Stimulated activated memory B cell treated with anti-CD40 and anti-IgM and Interleukin-4, amounts not matched to agents 10 μg/mL and 1 μg/mL and 100 μg/mL, for 72 hours (primary cell): ENCODE measurements at regions not wholly inside any gene's neighbourhood (a gene's known extent, or its start where the extent isn't known, plus 50 kb on each side); places are given as distances from the start of the nearest gene placed in this dataset.
"Not testable (repeated sequence)": the region's sequence is repeated elsewhere in the genome, so short reads cannot be mapped to it uniquely, and the experiment has no call there.

ENCODE experiments used
- ATAC-seq: fragments of 150-1000 bp; cut with Tn5 transposase; 2 replicates; pipeline ENCODE4 v1.10.0; 2021
- H3K27ac Mint-ChIP-seq: one replicate; pipeline ENCODE4 v1.8.0; 2022; ENCODE audit warnings: mild to moderate bottlenecking, mixed read lengths
- H3K27me3 Mint-ChIP-seq: one replicate; pipeline ENCODE4 v1.8.0; 2022; ENCODE audit warnings: mixed read lengths
- H3K36me3 Mint-ChIP-seq: one replicate; pipeline ENCODE4 v1.8.0; 2022; ENCODE audit warnings: mixed read lengths
- H3K4me1 Mint-ChIP-seq: one replicate; pipeline ENCODE4 v1.8.0; 2022; ENCODE audit warnings: mixed read lengths
- H3K4me3 Mint-ChIP-seq: one replicate; pipeline ENCODE4 v1.8.0; 2022; ENCODE audit warnings: mild to moderate bottlenecking, moderate library complexity, mixed read lengths
- H3K9me3 Mint-ChIP-seq: one replicate; pipeline ENCODE4 v1.8.0; 2022; ENCODE audit warnings: mixed read lengths

GRCh38 chr3:10628891-10629670 lies 123.7 kb upstream of the ATP2B2 start:
- no peaks in the 10 kb centered on the region for H3K9me3 Mint-ChIP-seq
- no peaks in the 10 kb centered on the region for H3K4me1 Mint-ChIP-seq
- H3K36me3 Mint-ChIP-seq, result no peaks in the 10 kb centered on the region
- H3K27me3 Mint-ChIP-seq, result peaks cover 25% of the 10 kb centered on the region
- no peak overlapping the region for H3K27ac Mint-ChIP-seq
- no peak for ATAC-seq
- H3K4me3 Mint-ChIP-seq, result no peak overlapping the region

DNA sequence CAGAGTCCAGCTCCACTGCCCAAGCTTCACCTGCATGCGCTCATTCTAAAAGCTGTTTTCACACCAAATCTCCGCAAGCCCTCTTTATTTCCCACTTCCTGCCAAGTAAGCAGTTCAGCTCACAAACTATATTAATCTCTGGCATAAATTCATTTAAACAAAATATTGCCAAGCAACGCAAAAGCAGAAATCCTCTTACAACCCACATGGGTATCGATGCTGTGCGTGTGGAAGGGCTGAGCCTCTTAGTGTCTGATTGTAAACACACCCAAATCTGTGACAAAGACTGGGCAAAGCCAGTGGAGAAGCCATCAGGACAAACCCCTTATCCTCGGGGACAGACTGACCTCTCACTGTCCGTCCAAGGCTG lies 124.3 kb upstream of the ATP2B2 start:
- ATAC-seq, result no peak
- no peak overlapping the region for H3K27ac Mint-ChIP-seq
- H3K4me1 Mint-ChIP-seq, result no peaks in the 10 kb centered on the region

DNA sequence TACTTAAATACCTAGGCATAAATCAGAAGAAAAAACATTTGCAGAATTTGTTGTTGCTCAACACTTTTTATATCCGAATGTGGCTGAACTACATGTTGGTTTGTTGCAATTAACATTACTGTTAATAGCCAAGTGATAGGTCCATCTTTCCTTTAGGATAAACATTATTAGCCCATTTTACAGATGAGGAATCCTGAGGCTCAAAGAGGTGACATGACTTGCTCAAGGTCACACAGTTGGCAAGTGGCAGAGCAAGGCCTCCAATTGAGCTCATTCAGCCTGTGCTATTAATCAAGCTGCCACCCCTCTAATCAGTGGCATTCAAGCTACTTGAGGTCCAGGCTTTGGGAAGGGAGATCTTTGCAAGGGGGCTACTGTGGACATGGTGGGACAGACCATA lies 125.8 kb upstream of the ATP2B2 start:
- Mint-ChIP-seq H3K27ac (no peak overlapping the region), H3K36me3 (no peaks in the 10 kb centered on the region), H3K4me1 (no peaks in the 10 kb centered on the region), H3K9me3 (no peaks in the 10 kb centered on the region), H3K27me3 (peaks cover 32% of the 10 kb centered on the region), H3K4me3 (no peak overlapping the region)
- no peak for ATAC-seq

More for the DNA sequence above, 124.3 kb upstream of the ATP2B2 start:
- Mint-ChIP-seq H3K4me3 (no peak overlapping the region), H3K9me3 (no peaks in the 10 kb centered on the region), H3K27me3 (peaks cover 30% of the 10 kb centered on the region), H3K36me3 (no peaks in the 10 kb centered on the region)

GRCh38 chr3:10632125-10632524 lies 126.7 kb upstream of the ATP2B2 start:
- Mint-ChIP-seq H3K9me3 (peaks cover 4% of the 10 kb centered on the region), H3K27ac (no peak overlapping the region), H3K36me3 (peaks cover under 1% of the 10 kb centered on the region), H3K4me1 (no peaks in the 10 kb centered on the region), H3K4me3 (no peak overlapping the region), H3K27me3 (peaks cover 34% of the 10 kb centered on the region)
- no peak for ATAC-seq

- Mint-ChIP-seq H3K4me3 (no peak overlapping the region), H3K36me3 (peaks cover 7% of the 10 kb centered on the region), H3K27me3 (peaks cover 35% of the 10 kb centered on the region), H3K27ac (no peak overlapping the region), H3K9me3 (peaks cover 9% of the 10 kb centered on the region), H3K4me1 (no peaks in the 10 kb centered on the region)
- ATAC-seq, result no peak
These were observed 127.4 kb upstream of the ATP2B2 start for GRCh38 chr3:10632741-10633140.

DNA sequence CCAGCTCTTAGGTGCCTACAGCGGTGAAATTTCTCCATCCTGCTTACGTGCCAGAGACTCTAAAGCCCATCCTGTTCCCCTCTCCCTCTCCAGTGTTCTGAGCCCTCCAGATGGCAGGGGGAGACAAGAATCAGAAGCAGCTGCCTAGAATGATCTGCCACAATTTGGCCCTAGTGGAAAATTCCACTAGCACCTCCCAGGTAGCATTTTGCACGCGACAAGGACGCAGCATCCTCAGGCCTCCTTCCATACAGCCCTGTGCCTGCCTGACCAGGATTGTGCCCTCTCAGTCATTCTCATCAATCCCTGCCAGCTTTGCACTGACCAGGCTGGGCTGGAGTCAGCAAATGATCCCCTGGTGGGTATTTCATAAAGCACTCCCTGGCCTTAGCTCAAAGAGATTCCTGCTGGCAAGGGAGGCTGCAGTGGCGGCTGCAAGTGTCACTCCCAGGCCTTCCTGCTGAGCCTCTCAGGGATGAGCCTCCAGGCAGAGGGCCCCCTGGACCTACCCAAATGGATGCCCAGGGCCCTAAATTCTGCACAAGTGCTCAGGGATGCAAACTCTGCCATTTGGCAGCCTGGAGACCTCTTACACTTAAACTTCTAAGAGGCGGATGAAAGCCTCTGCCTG lies 130.2 kb upstream of the ATP2B2 start:
- no peak overlapping the region for H3K27ac Mint-ChIP-seq
- no peak overlapping the region for H3K4me3 Mint-ChIP-seq
- ATAC-seq, result no peak
- peaks cover 9% of the 10 kb centered on the region for H3K36me3 Mint-ChIP-seq
- peaks cover 45% of the 10 kb centered on the region for H3K27me3 Mint-ChIP-seq
- H3K9me3 Mint-ChIP-seq, result peaks cover 15% of the 10 kb centered on the region
- H3K4me1 Mint-ChIP-seq, result no peaks in the 10 kb centered on the region

DNA sequence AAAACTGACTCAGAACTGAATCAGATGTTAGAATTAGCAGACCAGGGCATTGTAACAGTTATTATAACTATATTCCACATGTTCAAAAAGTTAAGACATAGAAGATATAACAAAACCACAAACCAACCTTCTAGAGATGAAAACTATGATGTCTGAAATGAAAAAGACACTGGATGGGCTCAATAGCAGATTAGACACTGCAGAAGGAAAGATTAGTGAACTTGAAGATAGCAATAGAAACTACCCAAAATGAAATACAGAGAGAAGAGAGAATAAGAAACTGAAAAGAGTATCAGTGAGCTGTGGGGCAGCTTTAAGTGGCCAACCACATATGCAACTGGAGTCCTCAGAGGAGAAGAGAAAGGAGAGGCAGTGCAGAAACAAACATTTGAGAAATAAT lies 132.0 kb upstream of the ATP2B2 start:
- peaks cover 19% of the 10 kb centered on the region for H3K9me3 Mint-ChIP-seq
- H3K4me1 Mint-ChIP-seq, result no peaks in the 10 kb centered on the region
- no peak for ATAC-seq
- no peak overlapping the region for H3K4me3 Mint-ChIP-seq
- H3K27ac Mint-ChIP-seq, result no peak overlapping the region
- peaks cover 59% of the 10 kb centered on the region for H3K27me3 Mint-ChIP-seq
- H3K36me3 Mint-ChIP-seq, result peaks cover 9% of the 10 kb centered on the region

GRCh38 chr3:10638466-10638865 lies 133.1 kb upstream of the ATP2B2 start:
- Mint-ChIP-seq H3K9me3 (peaks cover 19% of the 10 kb centered on the region), H3K4me3 (no peak overlapping the region), H3K27ac (no peak overlapping the region), H3K27me3 (peaks cover 51% of the 10 kb centered on the region), H3K36me3 (peaks cover 9% of the 10 kb centered on the region), H3K4me1 (no peaks in the 10 kb centered on the region)
- no peak for ATAC-seq

DNA sequence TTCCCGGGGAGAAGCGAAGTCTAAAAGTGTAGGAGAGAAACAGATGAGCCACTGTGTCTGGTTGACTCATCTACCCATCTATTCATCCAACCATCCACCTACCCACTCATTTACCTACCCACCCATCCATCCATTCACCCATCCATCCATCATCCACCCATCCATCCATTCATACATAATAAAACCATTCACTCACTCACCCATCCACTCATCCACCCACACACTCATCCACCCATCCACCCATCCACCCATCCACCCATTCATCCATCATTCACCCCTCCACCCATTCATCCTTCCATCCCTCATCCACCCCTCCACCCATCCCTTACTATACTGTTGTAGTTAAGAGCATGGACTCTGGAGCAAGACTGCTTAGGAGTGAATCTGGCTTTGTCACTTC lies 136.4 kb upstream of the ATP2B2 start:
- H3K27ac Mint-ChIP-seq, result no peak overlapping the region
- peaks cover 15% of the 10 kb centered on the region for H3K9me3 Mint-ChIP-seq
- H3K4me1 Mint-ChIP-seq, result no peaks in the 10 kb centered on the region
- ATAC-seq, result no peak
- no peak overlapping the region for H3K4me3 Mint-ChIP-seq
- H3K36me3 Mint-ChIP-seq, result peaks cover 9% of the 10 kb centered on the region
- H3K27me3 Mint-ChIP-seq, result peaks cover 37% of the 10 kb centered on the region

DNA sequence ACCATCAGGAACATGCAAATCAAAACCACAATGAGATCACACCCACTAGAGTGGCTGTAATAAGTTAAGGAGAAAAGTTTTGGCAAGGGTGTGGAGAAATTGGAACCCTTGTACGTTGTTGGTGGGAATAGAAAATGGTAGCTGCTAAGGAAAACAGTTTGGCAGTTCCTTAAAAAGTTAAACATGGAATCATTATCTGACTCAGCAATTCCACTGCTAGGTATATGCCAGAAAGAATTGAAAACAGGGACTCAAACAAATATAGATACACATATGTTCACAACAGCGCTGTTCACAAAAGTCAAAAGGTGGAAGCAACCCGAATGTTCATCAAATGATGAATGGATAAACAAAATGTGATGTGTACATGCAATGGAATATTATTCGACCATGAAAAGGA lies 138.8 kb upstream of the ATP2B2 start:
- Mint-ChIP-seq H3K9me3 (peaks cover 3% of the 10 kb centered on the region), H3K4me1 (no peaks in the 10 kb centered on the region), H3K27me3 (peaks cover 27% of the 10 kb centered on the region), H3K36me3 (no peaks in the 10 kb centered on the region), H3K27ac (no peak overlapping the region), H3K4me3 (no peak overlapping the region)
- ATAC-seq, result no peak

- H3K27me3 Mint-ChIP-seq, result peaks cover 11% of the 10 kb centered on the region
- no peak overlapping the region for H3K4me3 Mint-ChIP-seq
- peaks cover 3% of the 10 kb centered on the region for H3K9me3 Mint-ChIP-seq
- no peak for ATAC-seq
- no peaks in the 10 kb centered on the region for H3K4me1 Mint-ChIP-seq
- no peaks in the 10 kb centered on the region for H3K36me3 Mint-ChIP-seq
- no peak overlapping the region for H3K27ac Mint-ChIP-seq
These were observed 140.4 kb upstream of the ATP2B2 start for GRCh38 chr3:10645800-10646199.

GRCh38 chr3:10646531-10647335 lies 141.3 kb upstream of the ATP2B2 start:
- Mint-ChIP-seq H3K4me1 (no peaks in the 10 kb centered on the region), H3K27me3 (peaks cover 4% of the 10 kb centered on the region), H3K36me3 (no peaks in the 10 kb centered on the region)

GRCh38 chr3:10647376-10647775 lies 142.0 kb upstream of the ATP2B2 start:
- ATAC-seq, result no peak
- Mint-ChIP-seq H3K9me3 (peaks cover 4% of the 10 kb centered on the region), H3K4me3 (no peak overlapping the region)

More at GRCh38 chr3:10646531-10647335, 141.3 kb upstream of the ATP2B2 start:
- Mint-ChIP-seq H3K9me3 (peaks cover 5% of the 10 kb centered on the region), H3K27ac (no peak overlapping the region), H3K4me3 (no peak overlapping the region)
- no peak for ATAC-seq

DNA sequence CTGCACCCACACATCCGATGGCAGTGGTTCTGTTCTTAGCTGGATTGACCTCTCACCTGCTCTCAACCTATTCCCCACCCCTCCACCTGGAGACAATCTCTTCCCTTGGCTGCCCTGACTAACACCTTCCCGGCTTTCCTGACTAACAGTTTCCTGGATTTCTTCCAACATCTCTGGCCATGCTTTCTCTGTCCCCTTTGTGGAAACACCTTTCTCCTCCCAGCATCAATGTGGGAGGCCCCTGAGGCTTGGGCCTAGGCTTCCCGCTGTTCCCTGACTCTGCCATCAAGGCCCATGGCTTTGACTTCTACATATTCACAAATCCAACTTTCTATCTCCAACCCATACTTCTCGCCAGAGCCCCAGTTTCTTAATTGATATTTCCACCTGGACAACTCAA lies 142.8 kb upstream of the ATP2B2 start:
- Mint-ChIP-seq H3K4me1 (no peaks in the 10 kb centered on the region), H3K27ac (no peak overlapping the region), H3K36me3 (no peaks in the 10 kb centered on the region), H3K4me3 (no peak overlapping the region), H3K9me3 (peaks cover 4% of the 10 kb centered on the region), H3K27me3 (no peaks in the 10 kb centered on the region)
- no peak for ATAC-seq

More at GRCh38 chr3:10647376-10647775, 142.0 kb upstream of the ATP2B2 start:
- Mint-ChIP-seq H3K27me3 (no peaks in the 10 kb centered on the region), H3K4me1 (no peaks in the 10 kb centered on the region), H3K36me3 (no peaks in the 10 kb centered on the region), H3K27ac (no peak overlapping the region)

DNA sequence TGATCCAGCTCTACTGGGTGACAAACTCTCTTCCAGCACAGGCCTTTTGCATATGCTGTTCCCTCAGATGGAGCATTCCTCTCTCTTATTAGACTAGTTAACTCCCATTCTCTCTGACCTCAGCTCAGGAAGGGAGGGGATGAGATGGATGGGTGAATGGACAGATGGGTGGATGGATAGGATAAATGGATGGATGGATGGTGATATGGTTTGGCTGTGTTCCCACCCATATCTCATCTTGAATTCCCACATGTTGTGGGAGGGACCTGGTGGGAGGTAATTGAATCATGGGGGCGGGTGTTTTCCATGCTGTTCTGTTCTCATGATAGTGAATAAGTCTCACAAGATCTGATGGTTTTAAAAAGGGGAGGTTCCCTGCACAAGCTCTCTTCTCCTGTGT lies 144.1 kb upstream of the ATP2B2 start:
- not testable (repeated sequence) for ATAC-seq, H3K36me3 Mint-ChIP-seq, H3K27ac Mint-ChIP-seq

More for the DNA sequence above, 144.1 kb upstream of the ATP2B2 start:
- not testable (repeated sequence) for H3K4me1 Mint-ChIP-seq, H3K9me3 Mint-ChIP-seq, H3K4me3 Mint-ChIP-seq
- peaks cover 11% of the 10 kb centered on the region for H3K27me3 Mint-ChIP-seq
